HFF-Myc (cell line): ENCODE measurements at regions not wholly inside any gene's neighbourhood (a gene's known extent, or its start where the extent isn't known, plus 50 kb on each side); places are given as distances from the start of the nearest gene placed in this dataset.

Experiments
- DNase-seq: peaks from one replicate; pipeline ENCODE4 v3.0.0-alpha.2; 2011; ENCODE audit warnings: low read depth; ENCODE audit errors: extremely low read depth
- H3K4me3 ChIP-seq: replicated peaks from 2 replicates; pipeline ENCODE4 v1.5.1; 2011; ENCODE audit warnings: low read depth, mild to moderate bottlenecking, control low read depth, low read length
- CTCF ChIP-seq: IDR thresholded peaks from 2 replicates; pipeline ENCODE4 v1.5.1; 2012; ENCODE audit warnings: mild to moderate bottlenecking, low read depth, low read length, control low read depth; ENCODE audit errors: missing control alignments

- TF ChIP-seq CTCF: no peak
- no peak for DNase-seq
- H3K4me3 ChIP-seq: no peak overlapping the region
Measured at GRCh38 chr1:184890539-184890973, 83.8 kb downstream of the NIBAN1 start.

GRCh38 chr1:184889902-184890301 lies 84.4 kb downstream of the NIBAN1 start:
- DNase-seq: no peak
- TF ChIP-seq CTCF: no peak
- no peak overlapping the region for H3K4me3 ChIP-seq

GRCh38 chr1:184889166-184889565 lies 85.1 kb downstream of the NIBAN1 start:
- no peak for TF ChIP-seq CTCF
- no peak overlapping the region for H3K4me3 ChIP-seq

GRCh38 chr1:184888505-184888904 lies 85.8 kb downstream of the NIBAN1 start:
- no peak overlapping the region for H3K4me3 ChIP-seq

More at GRCh38 chr1:184889166-184889565, 85.1 kb downstream of the NIBAN1 start:
- no peak for DNase-seq

GRCh38 chr1:184882957-184883815 lies 91.1 kb downstream of the NIBAN1 start:
- H3K4me3 ChIP-seq: no peak overlapping the region
- TF ChIP-seq CTCF: no peak
- no peak for DNase-seq

More at GRCh38 chr1:184888505-184888904, 85.8 kb downstream of the NIBAN1 start:
- TF ChIP-seq CTCF: no peak
- DNase-seq: no peak

- DNase-seq: no peak
- TF ChIP-seq CTCF: no peak
- no peak overlapping the region for H3K4me3 ChIP-seq
Measured at GRCh38 chr1:184881941-184882913, 92.1 kb downstream of the NIBAN1 start.
